Nucleus accumbens (tissue), 56 donors: ENCODE measurements at regions not wholly inside any gene's neighbourhood (a gene's known extent, or its start where the extent isn't known, plus 50 kb on each side); places are given as distances from the start of the nearest gene placed in this dataset.

Experiments used
- DNase-seq, 56 donors: peaks; one replicate each; lab custom pipeline; 2025; lab: John Stamatoyannopoulos, UW

DNA sequence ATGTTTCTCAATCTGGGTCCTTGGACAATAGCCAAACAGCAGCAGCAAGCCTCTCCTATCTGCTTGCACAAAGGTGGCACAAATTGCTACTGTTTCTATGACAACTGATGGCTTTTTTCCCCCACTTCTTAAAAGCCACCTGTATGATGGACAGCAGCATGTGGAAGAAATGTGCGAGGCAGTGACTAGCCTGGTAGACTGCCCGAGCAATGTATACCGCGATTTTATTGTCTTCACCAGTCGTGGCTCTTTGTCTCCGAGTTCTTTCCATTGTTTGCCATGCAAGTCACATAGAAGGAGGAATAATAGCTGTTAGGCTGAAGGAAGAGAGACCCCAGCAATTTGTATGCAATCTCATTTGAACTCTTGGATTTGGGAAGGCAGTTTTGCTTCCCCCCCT, 79.4 kb downstream of the S1PR1 start:
- DNase-seq = no peak

DNA sequence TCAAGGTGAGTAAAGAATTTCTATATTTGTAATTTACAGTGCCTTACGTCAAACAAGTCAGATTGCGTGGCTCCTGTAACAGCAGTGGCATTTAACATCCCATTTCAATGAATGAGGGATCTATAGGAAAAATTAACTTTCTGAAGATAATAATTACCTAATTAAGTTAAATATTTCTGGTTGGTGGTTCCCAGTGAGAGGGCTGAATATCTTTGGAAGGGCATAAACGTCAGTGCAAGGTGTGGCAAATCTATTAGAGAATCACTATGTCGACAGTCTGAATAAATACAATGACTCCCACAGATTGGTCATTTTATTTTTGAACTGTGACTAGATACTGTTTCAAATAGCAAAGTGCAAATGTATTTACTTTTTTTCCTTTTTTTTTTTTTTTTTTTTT, 80.0 kb downstream of the S1PR1 start:
- DNase-seq = no peak

DNA sequence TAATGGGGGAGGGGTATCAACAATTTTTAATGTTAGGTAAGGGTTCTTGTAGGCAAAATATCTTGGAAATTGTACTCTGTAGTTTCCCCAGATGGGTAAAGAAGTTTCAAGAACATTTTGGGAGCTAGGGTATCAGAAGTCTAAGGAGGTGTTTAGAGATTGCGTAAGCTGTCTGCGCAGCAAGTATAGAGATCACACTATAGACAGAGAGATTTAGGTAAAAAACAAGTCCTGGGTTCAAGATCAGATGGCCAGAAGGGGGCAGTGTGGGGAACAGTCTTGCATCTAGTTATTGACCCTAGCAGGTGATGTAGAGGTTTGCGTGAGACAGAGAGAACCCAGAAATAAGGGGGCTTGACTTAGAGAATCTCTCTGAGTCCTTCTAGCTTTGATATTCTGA, 80.8 kb downstream of the S1PR1 start:
- DNase-seq = no peak

DNA sequence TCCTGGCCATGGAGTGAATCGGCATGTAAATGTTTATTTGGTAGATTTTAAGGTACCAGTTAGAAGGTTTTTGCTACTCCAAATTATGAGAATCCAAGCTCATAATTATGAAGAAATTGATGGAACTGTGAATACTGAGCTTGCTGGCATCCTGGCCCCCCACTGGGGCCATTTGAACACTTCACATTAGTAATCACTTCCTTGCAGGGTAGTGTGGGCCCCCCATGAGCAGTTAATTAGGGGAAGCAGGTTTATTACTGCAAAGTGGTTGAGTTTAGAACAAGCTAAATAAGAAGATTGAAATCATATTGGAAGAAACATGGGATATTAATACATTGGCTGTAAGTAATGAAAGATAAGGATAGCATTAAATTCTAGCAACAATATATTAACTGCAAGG, 86.7 kb downstream of the S1PR1 start:
- DNase-seq = no peak

DNA sequence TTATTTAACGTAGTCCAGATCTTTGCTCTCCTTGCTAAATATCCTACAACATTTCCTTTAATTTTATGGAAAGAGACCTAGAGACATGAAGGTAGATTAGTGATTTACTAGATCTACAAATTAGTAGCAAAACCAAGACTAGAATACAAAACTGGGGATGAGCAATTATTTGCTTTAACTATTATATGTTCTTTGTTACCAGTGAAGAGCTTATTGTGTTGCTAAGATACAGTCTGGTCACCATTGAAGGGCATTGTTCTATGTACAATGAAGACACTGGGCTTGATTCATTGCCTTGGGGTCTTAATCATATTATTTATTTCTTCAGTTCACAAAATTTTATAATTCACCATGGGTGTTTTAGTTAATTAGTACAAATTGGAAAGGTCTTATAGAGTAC, 88.3 kb downstream of the S1PR1 start:
- DNase-seq = no peak

DNA sequence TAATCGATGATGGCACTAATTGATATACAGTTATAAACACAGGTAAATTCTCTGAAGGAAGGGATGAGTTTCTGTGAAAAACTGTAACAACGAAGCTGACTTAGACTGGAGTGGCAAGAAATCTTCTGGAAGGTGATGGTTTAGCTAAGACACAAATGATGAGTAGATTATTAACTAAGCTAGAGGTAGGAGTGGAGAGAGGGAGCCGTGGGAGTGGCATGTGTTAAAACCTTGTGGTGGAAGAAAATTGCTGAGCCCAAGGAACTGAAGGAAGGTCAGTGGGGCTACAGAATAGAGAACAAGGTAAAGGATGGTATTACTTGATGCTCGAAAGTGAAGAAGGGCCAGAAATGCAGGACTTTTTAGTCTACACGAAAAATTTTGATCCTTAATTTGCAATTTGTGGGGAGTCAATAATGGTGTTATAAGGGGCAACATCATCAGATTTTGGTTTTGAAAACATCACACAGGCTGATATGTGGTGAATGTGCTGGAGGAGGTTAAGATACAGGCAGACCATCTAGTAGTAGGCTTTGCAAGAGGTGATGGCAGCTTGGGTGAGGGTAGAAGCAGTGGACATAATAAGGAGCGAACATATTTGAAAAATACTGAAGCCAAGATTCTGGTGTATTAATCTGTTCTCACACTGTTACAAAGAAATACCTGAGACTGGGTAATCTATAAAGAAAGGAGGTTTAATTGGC, 93.8 kb downstream of the S1PR1 start:
- DNase-seq = no peak

DNA sequence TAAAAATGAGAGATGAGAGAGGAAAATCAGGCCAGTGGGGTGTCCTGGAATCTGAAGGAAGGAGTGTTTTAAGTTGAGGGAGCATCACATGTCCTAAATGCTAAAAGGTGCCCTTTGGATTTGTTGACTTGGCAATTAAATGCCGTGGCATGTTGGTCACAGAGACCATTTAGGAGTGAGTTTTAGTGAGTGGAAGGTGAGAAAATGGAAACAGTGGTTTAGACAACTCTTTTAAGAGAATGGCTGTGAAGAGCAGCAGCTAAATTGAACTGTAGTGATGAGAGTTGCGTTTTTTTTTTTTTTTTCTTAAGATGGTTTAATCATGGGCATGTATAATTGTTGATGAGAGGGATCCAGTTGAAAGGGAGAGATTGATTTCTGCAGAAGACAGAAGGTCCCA, 95.0 kb downstream of the S1PR1 start:
- no peak for DNase-seq

DNA sequence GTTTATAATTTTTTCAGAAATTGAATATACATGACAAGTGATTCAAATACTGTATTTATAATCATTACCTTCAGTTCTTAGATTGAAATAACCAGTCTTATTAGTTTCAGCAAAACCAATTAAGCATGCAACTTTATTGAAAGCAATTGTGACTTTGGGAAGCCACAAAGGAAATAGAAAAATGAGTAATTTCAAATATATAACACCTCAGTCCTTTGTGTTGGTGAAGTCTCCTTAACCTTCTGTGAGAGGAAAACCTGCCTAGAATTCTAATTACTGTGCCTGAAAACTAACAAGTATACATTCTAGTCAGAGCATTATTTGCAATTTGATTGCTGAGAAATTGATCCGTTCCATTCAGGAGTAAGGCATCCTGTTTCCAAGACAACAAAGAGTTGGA, 95.8 kb downstream of the S1PR1 start:
- no peak for DNase-seq

DNA sequence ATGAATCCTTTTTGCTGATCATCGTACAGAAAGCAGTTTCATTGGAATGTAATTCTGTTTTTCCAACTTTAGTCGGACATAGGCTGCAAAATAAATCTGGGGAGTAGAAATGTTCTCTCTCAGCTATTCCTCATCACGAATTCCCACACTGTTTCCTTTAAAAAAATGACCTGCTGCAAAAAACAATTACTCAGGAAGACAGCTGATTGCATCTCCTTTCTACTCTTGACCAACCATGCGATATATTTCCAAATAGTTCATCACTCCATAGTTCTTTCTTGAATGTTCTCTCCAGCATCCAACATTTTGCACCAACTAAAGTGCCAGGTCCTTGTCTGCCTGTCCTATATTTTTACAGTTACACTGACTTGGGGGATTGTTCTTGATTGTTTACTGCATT, 96.4 kb downstream of the S1PR1 start:
- DNase-seq = no peak

DNA sequence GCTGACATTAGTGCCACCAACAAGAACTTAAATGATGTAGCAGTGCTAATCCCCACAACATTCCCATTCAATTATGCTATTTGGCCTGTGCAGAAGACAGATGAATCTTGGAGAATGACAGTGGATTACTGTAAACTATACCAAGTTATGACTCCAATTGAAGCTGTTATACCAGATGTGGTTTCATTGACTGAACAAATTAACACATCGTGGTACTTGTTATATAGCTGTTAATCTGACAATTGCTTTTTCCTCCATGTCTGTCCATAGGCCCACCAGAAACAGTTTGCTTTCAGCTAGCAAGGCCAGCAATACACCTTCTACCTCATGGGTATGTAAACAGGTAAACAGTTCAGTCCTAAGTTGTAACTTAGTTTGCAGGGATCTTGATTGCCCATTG, 101.1 kb downstream of the S1PR1 start:
- no peak for DNase-seq

DNA sequence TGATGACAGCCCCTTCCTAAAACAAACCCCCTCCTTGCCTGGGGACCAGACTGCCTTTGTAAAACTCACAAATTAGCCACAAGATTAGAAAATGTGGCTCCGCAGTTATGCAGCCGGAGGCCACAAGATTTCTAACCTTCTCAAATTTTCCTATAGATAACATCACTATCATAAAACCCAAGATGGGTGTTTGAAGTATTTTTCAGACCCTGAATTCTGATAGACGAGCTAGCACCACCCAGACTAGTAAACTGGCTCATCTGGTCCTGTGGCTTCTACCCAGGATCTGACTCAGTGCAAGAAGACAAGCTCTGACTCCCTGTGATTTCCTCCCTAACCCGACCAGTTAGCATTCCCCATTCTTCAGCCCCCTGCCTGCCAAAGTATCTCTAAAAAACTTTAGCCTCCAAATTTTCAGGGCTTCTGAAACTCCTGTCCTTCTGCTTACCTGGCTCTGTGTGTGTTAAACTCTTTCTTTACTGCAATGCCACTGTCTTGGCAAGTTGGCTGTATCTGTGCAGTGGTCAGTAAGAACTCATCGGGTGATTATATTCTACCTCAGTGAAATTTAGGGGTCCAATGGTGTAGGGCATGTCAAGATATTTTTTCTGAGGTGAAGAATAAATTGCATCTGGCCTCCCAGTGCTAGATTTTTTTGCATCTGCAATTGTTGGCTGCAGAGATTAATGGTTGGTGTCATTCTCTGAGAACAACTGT, 102.1 kb downstream of the S1PR1 start:
- DNase-seq = no peak

DNA sequence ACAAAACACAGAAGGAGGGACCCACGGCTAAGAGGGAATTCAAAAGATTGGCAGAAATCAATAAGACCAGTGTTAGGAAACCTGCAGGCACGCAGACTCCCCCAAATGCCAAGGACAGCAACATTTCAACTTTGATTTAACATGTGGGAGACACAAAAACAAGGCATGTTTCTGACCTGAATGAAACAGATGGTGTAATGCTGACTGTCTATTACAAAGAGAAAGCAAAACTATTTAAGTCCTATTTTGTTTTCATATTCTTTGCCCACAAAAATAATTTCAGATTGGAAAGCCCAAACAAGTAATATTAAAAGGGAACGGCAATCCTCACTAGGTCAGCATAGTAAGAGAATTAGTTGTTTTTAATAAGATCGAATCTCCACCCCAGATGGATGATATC, 107.9 kb downstream of the S1PR1 start:
- no peak for DNase-seq

DNA sequence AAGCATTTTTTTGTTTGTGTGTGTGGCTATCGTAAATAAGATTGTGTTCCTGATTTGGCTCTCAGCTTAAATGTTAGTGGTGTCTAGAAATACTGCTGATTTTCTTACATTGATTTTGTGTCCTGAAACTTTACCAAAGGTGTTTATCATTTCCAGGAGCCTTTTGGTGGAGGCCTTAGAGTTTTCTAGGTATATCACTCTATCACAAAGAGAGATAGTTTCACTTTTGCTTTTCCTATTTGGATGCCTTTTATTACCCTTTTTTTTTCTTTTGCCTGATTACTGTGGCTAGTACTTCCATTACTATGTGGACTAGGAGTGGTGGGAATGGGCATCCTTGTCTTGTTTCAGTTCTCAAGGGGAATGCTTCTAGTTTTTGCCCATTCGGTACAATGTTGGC, 109.6 kb downstream of the S1PR1 start:
- DNase-seq = no peak

DNA sequence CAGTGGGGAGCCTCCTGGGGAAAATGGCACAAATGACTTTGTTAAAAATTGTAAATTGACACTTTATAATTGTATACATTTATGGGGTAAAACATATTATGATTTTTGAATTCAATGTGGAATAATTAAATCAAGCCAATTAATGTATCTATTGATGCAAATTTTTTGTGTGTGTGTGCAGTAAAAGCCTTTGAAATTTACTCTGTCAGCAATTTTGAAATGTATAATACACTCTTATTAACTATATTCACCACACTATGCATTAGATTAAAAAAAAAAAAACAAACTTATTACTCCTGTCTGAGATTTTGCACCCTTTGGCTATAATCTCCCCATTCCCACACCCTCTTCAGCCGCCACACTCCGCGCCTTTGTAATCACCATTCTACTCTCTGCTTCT, 119.2 kb downstream of the S1PR1 start:
- no peak for DNase-seq

DNA sequence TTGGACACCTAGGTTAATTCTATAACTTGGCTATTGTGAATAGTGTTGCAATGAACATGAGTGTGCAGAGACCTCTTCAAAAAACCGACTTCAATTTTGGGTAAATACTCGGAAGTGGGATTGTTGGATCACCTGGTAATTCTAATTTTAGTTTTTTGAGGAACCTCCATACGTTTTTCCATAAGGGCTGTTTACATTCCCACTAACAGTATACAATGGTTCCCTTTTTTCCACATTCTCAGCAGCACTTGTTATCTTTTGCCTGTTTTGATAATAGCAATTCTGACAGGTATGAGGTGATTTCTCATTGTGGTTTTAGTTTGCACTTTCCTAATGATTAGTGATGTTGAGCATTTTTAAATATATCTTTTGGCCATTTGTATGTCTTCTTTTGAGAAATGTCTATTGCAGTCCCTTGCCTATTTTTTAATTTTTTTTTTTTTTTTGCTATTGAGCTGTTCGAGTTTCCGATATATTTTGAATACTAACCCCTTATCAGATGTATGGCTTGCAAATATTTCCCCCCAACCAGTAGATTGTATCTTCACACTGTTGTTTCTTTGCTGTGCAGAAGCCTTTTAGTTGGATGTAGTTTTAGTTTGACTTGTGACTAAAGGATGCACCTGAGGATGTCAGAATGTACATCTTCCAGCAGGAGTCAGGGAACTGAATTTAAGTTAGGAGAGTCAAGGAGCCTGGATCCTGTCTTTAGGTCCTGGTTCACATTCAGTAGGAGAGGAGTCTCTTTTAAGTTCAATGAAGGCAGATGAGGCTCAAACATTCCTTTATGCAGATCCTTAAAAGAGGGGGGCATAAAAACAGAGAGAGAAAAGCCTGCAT, 120.0 kb downstream of the S1PR1 start:
- DNase-seq = no peak

DNA sequence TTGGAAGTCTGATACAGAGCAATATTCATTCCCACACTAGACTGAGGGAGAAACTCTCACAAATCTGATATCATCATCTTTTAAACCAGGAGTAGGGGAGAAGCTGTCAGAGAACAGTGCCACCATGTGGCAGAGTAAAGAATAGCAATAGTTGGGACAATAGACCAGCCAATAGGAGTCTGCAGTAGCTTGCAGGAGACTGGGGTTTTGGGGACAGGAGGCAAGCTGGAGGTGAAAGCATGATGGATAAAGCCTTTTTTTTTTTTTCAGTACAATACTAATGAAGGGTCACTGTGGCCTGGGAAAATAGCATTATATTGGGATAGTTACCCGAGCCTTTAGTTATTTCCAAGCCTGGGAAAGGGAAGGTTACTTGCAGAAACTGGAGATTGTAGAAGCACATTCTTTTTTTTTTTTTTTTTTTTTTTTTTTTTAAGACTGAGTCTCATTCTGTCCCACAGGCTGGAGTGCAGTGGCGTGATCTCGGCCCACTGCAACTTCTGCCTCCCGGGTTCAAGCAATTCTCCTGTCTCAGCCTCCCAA, 120.7 kb downstream of the S1PR1 start:
- DNase-seq = peak in 47 of 56 donors; percentile 0 to 68 (median 26)

DNA sequence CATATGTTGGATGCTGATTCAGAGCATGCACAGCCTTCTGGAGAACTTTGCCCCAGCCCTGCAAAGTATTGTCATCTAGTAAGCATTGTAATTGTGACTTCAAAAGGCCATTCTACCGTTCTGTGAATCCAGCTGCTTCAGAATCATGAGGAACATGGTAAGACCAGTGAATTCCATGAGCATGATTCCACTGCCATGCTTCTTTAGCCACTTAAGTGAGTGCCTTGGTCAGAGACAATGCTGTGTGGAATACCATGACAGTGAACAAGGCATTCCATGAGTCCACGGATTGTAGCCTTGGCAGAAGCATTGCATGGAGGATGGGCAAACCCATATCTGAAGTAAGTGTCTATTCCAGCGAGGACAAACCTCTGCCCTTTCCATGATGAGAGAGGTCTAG, 123.7 kb downstream of the S1PR1 start:
- DNase-seq = no peak

DNA sequence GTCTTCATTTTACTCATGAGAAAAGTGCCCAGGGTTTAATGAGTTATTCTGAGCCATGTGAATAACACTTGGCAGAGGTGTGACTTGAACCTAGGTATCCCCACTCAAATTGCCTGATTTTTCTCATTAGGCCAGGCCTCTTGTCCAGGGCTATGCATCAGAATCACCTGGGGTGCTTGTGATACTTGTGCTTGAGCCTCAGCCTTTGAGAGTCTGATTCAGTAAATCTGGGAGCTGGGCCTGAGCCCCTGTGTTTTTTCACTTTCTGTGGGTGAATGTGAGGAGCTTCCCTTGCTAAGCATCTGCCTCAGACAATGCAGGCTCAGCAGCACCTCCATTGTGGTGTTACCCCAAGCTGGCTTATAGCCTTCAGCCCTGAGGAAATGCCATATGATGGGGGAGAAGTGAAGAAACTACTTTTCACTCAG, 127.1 kb downstream of the S1PR1 start:
- no peak for DNase-seq

DNA sequence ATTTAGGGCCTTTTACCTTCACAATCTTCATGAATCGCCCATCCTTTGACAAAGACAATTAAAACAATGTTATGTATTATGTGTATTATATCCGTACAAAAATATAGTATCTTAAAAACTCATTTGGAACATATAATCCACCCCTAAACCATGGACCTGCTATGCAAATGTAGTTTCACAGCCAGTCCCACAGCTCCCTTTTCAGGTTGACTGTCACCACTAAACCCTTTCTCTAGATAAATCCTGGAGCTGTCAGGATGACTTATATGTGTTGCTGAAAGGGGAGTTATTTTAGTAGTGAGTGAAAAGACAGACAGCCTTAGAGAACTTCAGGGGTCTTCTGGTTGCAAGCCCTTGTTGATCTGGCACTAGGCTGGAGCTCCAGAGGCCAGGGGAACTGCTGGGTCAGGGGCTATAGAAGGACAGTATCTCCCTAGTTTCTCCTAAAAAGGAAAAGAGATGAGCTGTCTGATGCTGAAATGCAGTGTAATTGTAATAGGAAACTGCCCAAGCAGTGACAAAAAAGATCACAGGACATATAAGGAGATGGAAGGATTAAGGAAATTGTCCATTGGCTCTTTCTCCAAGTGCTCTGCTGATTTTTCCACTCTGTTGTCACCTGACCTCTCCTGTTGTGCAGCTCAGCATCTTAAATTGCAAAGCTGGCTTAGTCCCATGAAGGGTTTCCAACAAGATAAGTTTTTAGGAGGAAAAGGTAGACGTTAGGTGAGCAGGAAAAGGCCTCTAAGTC, 127.7 kb downstream of the S1PR1 start:
- DNase-seq = no peak

DNA sequence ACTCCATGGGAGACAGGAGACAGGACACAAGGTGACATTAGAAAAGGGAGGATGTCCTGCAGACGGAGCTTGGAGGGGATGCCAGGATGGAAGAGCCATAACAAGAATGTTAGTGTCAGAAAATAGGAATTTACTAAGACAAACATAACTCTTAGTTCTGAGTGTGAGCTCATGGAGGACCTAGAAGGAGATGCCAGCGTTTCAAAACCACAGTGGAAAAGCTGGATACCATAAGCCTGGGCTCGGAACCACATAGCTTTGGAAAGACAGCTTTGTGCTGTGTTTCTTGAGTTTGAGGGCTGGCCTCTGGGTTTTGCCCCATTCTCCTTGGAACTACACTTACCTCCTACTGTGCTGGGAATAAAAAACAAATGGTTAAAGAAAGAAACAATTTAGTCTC, 128.4 kb downstream of the S1PR1 start:
- DNase-seq = no peak

DNA sequence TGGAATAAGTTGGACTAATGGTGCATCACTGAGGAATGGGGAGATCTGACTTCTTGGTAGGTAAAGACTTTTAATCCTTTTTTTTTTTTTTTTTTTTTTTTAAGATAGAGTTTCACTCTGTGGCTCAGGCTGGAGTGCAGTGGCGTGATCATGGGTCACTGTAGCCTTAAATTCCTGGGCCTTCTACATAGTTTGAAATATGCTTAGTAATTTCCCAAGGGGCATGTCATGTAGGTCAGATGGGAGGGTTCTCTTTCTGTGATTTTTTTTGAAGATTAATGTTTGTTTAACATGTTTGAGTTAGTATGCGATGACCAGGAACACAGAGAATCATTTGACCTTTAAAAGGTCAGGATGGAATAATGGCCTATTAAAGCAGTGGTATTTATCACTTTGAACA, 129.1 kb downstream of the S1PR1 start:
- DNase-seq = no peak
